ENCODE measurements at regions not wholly inside any gene's neighbourhood (a gene's known extent, or its start where the extent isn't known, plus 50 kb on each side); places are given as distances from the start of the nearest gene placed in this dataset.

- Histone ChIP-seq H3K27ac (no peak overlapping the region), H3K4me1 (no peaks in the 10 kb centered on the region), H3K27me3 (replicated peaks in 1 of 7) (no peaks in the 10 kb centered on the region), H3K4me3 (no peak overlapping the region), H3K9me3 (no peaks in the 10 kb centered on the region), H3K36me3 (no peaks in the 10 kb centered on the region)
- intact Hi-C loops (cut with DNase I; ENCODE audit: low total_unique reads), result no loop called here
- DNase-seq, result no peak
- TF ChIP-seq POLR2A (IDR thresholded peaks at IDR 0.05) (no peak), POLR2AphosphoS5 (IDR thresholded peaks at IDR 0.05) (no peak), CTCF (IDR thresholded peaks at IDR 0.05 in 8 of 11, conservative IDR thresholded peaks at IDR 0.05 in 3 of 11) (no peak)
- 89 to 94% (median 92%) methylated on average over 1 of the region's 1 CpG for WGBS, 5 donors
These were observed 90.0 kb upstream of the NIPBL start for GRCh38 chr5:36786448-36787012.

- H3K27me3 ChIP-seq (replicated peaks in 1 of 7), result no peaks in the 10 kb centered on the region
- 68 to 88% (median 78%) methylated on average over 8 of the region's 8 CpGs for WGBS, 5 donors
- TF ChIP-seq CTCF (IDR thresholded peaks at IDR 0.05 in 8 of 11, conservative IDR thresholded peaks at IDR 0.05 in 3 of 11), result no peak
- no peak for TF ChIP-seq POLR2AphosphoS5 (IDR thresholded peaks at IDR 0.05)
- no peak for TF ChIP-seq POLR2A (IDR thresholded peaks at IDR 0.05)
- no peaks in the 10 kb centered on the region for H3K9me3 ChIP-seq
- H3K36me3 ChIP-seq, result no peaks in the 10 kb centered on the region
- H3K27ac ChIP-seq, result no peak overlapping the region
- DNase-seq, result no peak
- H3K4me3 ChIP-seq, result no peak overlapping the region
- H3K4me1 ChIP-seq, result no peaks in the 10 kb centered on the region
- intact Hi-C loops (cut with DNase I; ENCODE audit: low total_unique reads), result no loop called here
These were observed 89.0 kb upstream of the NIPBL start for GRCh38 chr5:36787365-36788093.

GRCh38 chr5:36790847-36791246 lies 85.7 kb upstream of the NIPBL start:
- Histone ChIP-seq H3K36me3 (no peaks in the 10 kb centered on the region), H3K9me3 (no peaks in the 10 kb centered on the region), H3K4me1 (no peaks in the 10 kb centered on the region), H3K27ac (no peak overlapping the region), H3K4me3 (no peak overlapping the region), H3K27me3 (replicated peaks in 1 of 7) (no peaks in the 10 kb centered on the region)
- DNase-seq, result no peak
- TF ChIP-seq POLR2A (IDR thresholded peaks at IDR 0.05), result no peak
- WGBS, 5 donors, result 92 to 100% (median 95%) methylated on average over 1 of the region's 1 CpG
- intact Hi-C loops (cut with DNase I; ENCODE audit: low total_unique reads), result no loop called here

GRCh38 chr5:36792560-36793180 lies 83.9 kb upstream of the NIPBL start:
- no peaks in the 10 kb centered on the region for H3K36me3 ChIP-seq
- intact Hi-C loops (cut with DNase I; ENCODE audit: low total_unique reads), result no loop called here
- 78 to 93% (median 84%) methylated on average over 4 of the region's 4 CpGs for WGBS, 5 donors
- TF ChIP-seq POLR2A (IDR thresholded peaks at IDR 0.05) (no peak), CTCF (IDR thresholded peaks at IDR 0.05 in 8 of 11, conservative IDR thresholded peaks at IDR 0.05 in 3 of 11) (no peak), POLR2AphosphoS5 (IDR thresholded peaks at IDR 0.05) (no peak)
- H3K27ac ChIP-seq, result no peak overlapping the region
- no peak overlapping the region for H3K4me3 ChIP-seq
- no peaks in the 10 kb centered on the region for H3K4me1 ChIP-seq
- DNase-seq, result no peak
- no peaks in the 10 kb centered on the region for H3K27me3 ChIP-seq (replicated peaks in 1 of 7)
- no peaks in the 10 kb centered on the region for H3K9me3 ChIP-seq

Data from spleen (tissue), 11 donors.